Peyer's patch (tissue), 4 donors: ENCODE measurements at regions not wholly inside any gene's neighbourhood (a gene's known extent, or its start where the extent isn't known, plus 50 kb on each side); places are given as distances from the start of the nearest gene placed in this dataset.

Source experiments
- CTCF ChIP-seq, 6 experiments: fragments of 450-650 bp in 4 of 6; fragments of 200-600 bp in 2 of 6; sonication (generic) in 1 of 6; IDR thresholded peaks; one replicate each; pipeline ENCODE4 v1.5.1; 2017 to 2019; ENCODE audit warnings: antibody characterized with exemption in 6 of 6, mild to moderate bottlenecking in 3 of 6, moderate library complexity in 1 of 6
- POLR2A ChIP-seq, 2 donors: fragments of 450-650 bp; IDR thresholded peaks; one replicate each; pipeline ENCODE4 v1.5.1; 2017; ENCODE audit warnings: antibody characterized with exemption in 2 of 2, mild to moderate bottlenecking in 2 of 2, moderate library complexity in 2 of 2

GRCh38 chr2:19051203-19051831 lies 307.1 kb downstream of the OSR1 start:
- TF ChIP-seq CTCF (IDR thresholded peaks at IDR 0.05) (no peak), POLR2A (IDR thresholded peaks at IDR 0.05) (no peak)
